ENCODE measurements at regions not wholly inside any gene's neighbourhood (a gene's known extent, or its start where the extent isn't known, plus 50 kb on each side); places are given as distances from the start of the nearest gene placed in this dataset.

DNA sequence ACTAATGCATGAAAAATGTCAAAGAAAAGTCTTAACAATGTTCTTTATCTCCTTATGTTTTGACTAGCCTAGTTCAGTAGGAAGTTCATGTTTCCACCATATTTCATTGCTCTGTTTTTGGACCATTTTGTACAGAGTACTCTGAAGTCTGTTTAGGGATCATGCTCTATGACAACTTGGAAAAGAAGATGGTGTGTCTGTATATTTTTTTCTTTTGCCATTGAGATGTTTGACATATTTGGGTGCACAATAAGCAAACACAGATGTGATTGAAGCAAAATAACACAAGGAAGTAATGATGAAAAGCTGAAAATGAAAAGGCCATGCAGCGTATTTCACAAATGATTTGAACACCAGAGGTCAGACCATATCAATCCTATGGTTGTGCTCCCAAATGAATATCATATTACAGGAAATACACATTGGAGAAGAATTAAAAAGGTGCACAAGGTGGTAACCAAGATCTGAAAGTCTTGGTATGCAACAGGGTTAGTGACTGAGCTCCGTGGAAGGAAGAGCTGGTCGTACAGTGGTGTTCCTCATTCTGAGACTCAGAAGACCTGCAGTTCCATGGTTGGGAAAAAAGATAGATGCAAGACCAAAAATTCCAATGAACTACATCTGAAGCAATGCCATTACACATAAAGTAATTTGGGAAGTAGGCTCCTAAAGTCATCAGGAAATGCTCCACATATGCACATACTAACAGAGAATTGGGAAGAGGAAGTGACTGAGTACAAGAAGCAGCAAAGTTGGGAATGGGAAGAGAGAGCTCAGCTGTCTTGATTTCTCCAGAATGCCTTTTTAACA lies 463.5 kb downstream of the LMO4 start:
- TF ChIP-seq POLR2A (IDR thresholded peaks at IDR 0.05; ENCODE audit: low read length) (no peak), GATA1 (IDR thresholded peaks at IDR 0.05; ENCODE audit: low read depth, low read length) (no peak)

Measured in erythroblast (primary cell).